ENCODE measurements at regions not wholly inside any gene's neighbourhood (a gene's known extent, or its start where the extent isn't known, plus 50 kb on each side); places are given as distances from the start of the nearest gene placed in this dataset.

DNA sequence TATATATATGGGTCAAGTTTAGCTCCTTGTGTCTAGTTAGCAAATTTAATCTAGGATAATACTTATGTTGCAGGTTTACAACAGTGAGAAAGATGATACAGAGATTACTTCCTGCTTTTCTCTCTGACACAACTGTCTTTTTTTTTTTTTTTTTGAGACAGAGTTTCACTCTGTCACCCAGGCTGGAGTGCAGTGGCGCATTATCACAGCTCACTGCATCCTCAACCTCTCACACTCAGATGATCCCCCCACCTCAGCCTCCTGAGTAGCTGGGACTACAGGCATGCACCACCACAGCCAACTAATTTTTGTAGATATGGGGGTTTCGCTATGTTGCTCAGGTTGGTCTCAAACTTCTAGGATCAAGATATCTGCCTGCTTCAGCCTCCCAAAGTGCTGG, 706.9 kb upstream of the SOX9 start:
- Histone ChIP-seq H3K4me3 (no peak overlapping the region), H3K4me1 (peaks cover 3% of the 10 kb centered on the region), H3K27me3 (no peaks in the 10 kb centered on the region), H3K36me3 (no peaks in the 10 kb centered on the region), H3K27ac (no peak overlapping the region), H3K9me3 (no peaks in the 10 kb centered on the region)
- WGBS, result 85% methylated on average over 2 of the region's 2 CpGs
- TF ChIP-seq, protein P1, sequence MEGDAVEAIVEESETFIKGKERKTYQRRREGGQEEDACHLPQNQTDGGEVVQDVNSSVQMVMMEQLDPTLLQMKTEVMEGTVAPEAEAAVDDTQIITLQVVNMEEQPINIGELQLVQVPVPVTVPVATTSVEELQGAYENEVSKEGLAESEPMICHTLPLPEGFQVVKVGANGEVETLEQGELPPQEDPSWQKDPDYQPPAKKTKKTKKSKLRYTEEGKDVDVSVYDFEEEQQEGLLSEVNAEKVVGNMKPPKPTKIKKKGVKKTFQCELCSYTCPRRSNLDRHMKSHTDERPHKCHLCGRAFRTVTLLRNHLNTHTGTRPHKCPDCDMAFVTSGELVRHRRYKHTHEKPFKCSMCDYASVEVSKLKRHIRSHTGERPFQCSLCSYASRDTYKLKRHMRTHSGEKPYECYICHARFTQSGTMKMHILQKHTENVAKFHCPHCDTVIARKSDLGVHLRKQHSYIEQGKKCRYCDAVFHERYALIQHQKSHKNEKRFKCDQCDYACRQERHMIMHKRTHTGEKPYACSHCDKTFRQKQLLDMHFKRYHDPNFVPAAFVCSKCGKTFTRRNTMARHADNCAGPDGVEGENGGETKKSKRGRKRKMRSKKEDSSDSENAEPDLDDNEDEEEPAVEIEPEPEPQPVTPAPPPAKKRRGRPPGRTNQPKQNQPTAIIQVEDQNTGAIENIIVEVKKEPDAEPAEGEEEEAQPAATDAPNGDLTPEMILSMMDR (IDR thresholded peaks at IDR 0.05), result no peak
- TF ChIP-seq EP300 (IDR thresholded peaks at IDR 0.05), result no peak
- no peak for TF ChIP-seq POLR2A (IDR thresholded peaks at IDR 0.05)
- no peak for TF ChIP-seq POLR2AphosphoS5 (IDR thresholded peaks at IDR 0.05)
- no peak for DNase-seq (ENCODE audit: low spot score in 2 of 2)

DNA sequence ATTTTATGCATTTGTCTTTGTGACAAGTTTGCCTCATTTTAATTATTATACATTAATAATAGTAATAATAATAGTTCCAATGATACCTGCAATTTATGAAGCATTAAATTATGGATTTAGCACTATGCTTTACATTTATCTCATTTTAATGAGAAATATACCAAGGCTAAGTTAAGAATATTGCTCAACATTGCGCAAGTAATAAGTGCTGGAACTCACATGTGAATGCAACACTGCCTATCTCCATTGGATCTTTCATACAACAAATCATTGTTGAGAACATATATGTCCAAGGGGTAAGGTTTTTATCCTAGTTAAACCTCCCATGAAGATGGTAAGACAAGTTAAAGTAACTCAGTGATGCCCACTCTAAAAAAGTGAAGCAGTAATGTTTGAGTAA, 703.7 kb upstream of the SOX9 start:
- DNase-seq (ENCODE audit: low spot score in 2 of 2), result no peak
- Histone ChIP-seq H3K4me3 (no peak overlapping the region), H3K27me3 (no peaks in the 10 kb centered on the region), H3K9me3 (no peaks in the 10 kb centered on the region), H3K4me1 (peaks cover 3% of the 10 kb centered on the region), H3K36me3 (no peaks in the 10 kb centered on the region), H3K27ac (no peak overlapping the region)
- TF ChIP-seq POLR2A (IDR thresholded peaks at IDR 0.05) (no peak), EP300 (IDR thresholded peaks at IDR 0.05) (no peak), POLR2AphosphoS5 (IDR thresholded peaks at IDR 0.05) (no peak)
- 79% methylated on average over 1 of the region's 1 CpG for WGBS

DNA sequence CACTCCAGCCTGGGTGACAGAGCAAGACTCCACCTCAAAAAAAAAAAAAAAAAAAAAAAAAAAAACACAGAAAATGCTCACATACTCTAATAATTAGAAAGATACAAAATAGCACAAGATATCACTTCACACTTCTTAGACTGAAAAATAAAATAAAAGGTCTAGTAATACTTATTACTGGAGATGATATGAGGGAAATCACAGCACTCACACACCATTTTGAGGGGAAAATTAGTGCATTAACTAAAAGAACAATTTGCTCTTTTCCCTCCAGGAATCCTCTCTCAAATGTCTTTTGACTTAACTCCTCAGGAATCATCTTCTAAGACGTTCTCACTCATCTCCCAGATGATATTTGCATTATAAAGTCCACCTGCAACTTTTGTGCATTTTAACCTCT, 697.9 kb upstream of the SOX9 start:
- H3K27ac ChIP-seq, result no peak overlapping the region
- peaks cover under 1% of the 10 kb centered on the region for H3K4me1 ChIP-seq
- no peaks in the 10 kb centered on the region for H3K27me3 ChIP-seq
- H3K4me3 ChIP-seq, result no peak overlapping the region
- DNase-seq (ENCODE audit: low spot score in 2 of 2), result no peak
- H3K9me3 ChIP-seq, result no peaks in the 10 kb centered on the region
- WGBS, result 81% methylated on average over 1 of the region's 1 CpG
- no peaks in the 10 kb centered on the region for H3K36me3 ChIP-seq
- TF ChIP-seq POLR2AphosphoS5 (IDR thresholded peaks at IDR 0.05) (no peak), POLR2A (IDR thresholded peaks at IDR 0.05) (no peak), EP300 (IDR thresholded peaks at IDR 0.05) (no peak)
- TF ChIP-seq, protein P1 (IDR thresholded peaks at IDR 0.05), result no peak

DNA sequence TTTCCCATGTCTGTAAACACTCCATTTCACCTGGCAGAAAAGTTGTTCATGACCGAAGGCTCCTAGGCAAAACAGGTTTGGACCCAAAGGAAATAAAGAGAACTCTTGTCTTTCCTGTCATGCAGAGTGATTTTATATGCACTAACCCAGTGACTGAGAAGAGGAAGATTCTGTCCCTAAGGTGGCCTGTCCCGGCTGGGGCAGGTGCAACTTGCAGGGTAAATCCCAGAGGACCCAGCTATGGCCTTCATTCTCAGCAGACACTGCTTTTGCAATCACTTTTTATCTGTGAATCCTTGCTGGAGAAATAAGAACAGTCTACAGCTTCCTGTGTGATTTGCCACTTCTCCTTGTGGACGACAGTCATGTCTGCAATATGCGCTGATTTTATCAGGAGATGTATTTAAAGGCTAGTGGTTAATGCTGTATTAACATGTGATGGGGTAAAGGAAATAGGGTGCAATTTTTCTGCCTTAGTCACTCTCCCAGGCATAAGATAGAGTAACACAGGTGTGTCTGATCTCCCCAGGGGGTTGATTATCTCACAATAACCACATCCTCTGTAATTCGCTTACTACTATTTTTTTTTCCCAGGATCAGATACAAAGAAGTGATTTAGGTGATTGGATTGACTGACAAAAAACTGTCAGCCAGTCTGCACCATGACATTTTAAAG, 696.8 kb upstream of the SOX9 start:
- 47% methylated on average over 5 of the region's 5 CpGs for WGBS
- Histone ChIP-seq H3K4me3 (no peak overlapping the region), H3K4me1 (peaks cover 3% of the 10 kb centered on the region), H3K27me3 (no peaks in the 10 kb centered on the region), H3K9me3 (no peaks in the 10 kb centered on the region), H3K27ac (no peak overlapping the region), H3K36me3 (no peaks in the 10 kb centered on the region)
- DNase-seq (ENCODE audit: low spot score in 2 of 2), result no peak
- TF ChIP-seq POLR2AphosphoS5 (IDR thresholded peaks at IDR 0.05), result no peak
- no peak for TF ChIP-seq POLR2A (IDR thresholded peaks at IDR 0.05)
- TF ChIP-seq, protein P1 (IDR thresholded peaks at IDR 0.05), result no peak
- no peak for TF ChIP-seq EP300 (IDR thresholded peaks at IDR 0.05)

DNA sequence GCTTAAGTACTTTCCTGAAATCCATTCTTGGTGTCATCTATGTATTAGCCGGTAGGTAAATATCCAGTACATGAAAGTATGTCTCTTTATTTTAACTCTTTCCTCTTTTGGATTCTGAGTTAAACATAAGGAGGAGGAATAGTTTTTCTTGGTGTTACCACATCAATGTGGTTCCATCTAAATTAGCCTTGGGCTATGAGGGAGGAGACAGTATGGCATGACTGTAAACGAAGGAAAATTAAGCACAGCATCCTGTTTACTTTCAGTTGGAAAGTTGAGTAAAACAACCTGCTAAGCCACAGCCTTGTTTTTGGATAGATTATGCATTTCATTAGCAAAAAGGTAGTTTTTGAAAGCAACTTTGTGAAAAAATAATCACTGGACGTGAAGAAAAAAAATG, 693.0 kb upstream of the SOX9 start:
- Histone ChIP-seq H3K9me3 (no peaks in the 10 kb centered on the region), H3K27ac (no peak overlapping the region), H3K27me3 (no peaks in the 10 kb centered on the region), H3K4me1 (peaks cover 11% of the 10 kb centered on the region), H3K36me3 (no peaks in the 10 kb centered on the region), H3K4me3 (no peak overlapping the region)
- no peak for TF ChIP-seq POLR2A (IDR thresholded peaks at IDR 0.05)
- DNase-seq (ENCODE audit: low spot score in 2 of 2), result no peak
- 59% methylated on average over 3 of the region's 3 CpGs for WGBS

DNA sequence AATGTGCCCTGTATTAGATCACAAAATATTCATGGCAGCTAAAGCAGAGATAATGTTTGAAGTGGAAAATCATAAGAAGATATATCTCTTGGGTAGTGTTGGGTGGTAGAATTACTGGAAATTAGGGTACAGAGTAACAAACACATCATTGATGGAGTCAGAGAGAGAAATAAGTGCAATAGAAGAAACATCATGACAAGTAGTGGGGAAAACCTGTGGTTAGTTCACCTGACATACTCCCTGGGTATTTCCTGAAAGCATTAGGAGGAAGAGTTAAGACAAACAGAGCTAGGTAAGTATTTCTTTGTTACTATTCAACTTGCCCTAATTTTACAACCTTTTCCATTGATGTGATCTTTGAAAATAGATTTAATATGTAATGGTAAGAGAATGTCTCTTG, 691.9 kb upstream of the SOX9 start:
- no peaks in the 10 kb centered on the region for H3K36me3 ChIP-seq
- TF ChIP-seq, protein P1 (IDR thresholded peaks at IDR 0.05), result no peak
- TF ChIP-seq POLR2AphosphoS5 (IDR thresholded peaks at IDR 0.05), result no peak
- no peak for TF ChIP-seq POLR2A (IDR thresholded peaks at IDR 0.05)
- TF ChIP-seq EP300 (IDR thresholded peaks at IDR 0.05), result no peak
- no peaks in the 10 kb centered on the region for H3K9me3 ChIP-seq
- H3K4me1 ChIP-seq, result peaks cover 11% of the 10 kb centered on the region
- H3K27ac ChIP-seq, result no peak overlapping the region
- no peak overlapping the region for H3K4me3 ChIP-seq
- DNase-seq (ENCODE audit: low spot score in 2 of 2), result no peak
- H3K27me3 ChIP-seq, result no peaks in the 10 kb centered on the region
